ENCODE measurements at regions not wholly inside any gene's neighbourhood (a gene's known extent, or its start where the extent isn't known, plus 50 kb on each side); places are given as distances from the start of the nearest gene placed in this dataset.

- DNase-seq = peak; percentile 22
Measured at GRCh38 chrX:102067966-102068723, 57.3 kb upstream of the TCEAL2 start.

GRCh38 chrX:102063445-102064074 is 61.9 kb upstream of the TCEAL2 start:
- TF ChIP-seq CTCF (IDR thresholded peaks at IDR 0.05) = no peak
- Mint-ChIP-seq H3K36me3 (ENCODE audit: low read depth) (no peaks in the 10 kb centered on the region), H3K27me3 (ENCODE audit: low read depth, poor library complexity) (peaks cover 4% of the 10 kb centered on the region), H3K4me1 (no peaks in the 10 kb centered on the region), H3K4me3 (no peak overlapping the region), H3K9me3 (peaks cover 82% of the 10 kb centered on the region), H3K27ac (no peak overlapping the region)
- no peak for DNase-seq

More at GRCh38 chrX:102067966-102068723, 57.3 kb upstream of the TCEAL2 start:
- Mint-ChIP-seq H3K27me3 (ENCODE audit: low read depth, poor library complexity) (peaks cover 4% of the 10 kb centered on the region), H3K4me1 (no peaks in the 10 kb centered on the region), H3K4me3 (no peak overlapping the region), H3K9me3 (peaks cover 68% of the 10 kb centered on the region), H3K36me3 (ENCODE audit: low read depth) (no peaks in the 10 kb centered on the region), H3K27ac (no peak overlapping the region)
- TF ChIP-seq CTCF (IDR thresholded peaks at IDR 0.05) = peak; percentile 42

- Mint-ChIP-seq H3K4me3 (no peak overlapping the region), H3K36me3 (ENCODE audit: low read depth) (no peaks in the 10 kb centered on the region), H3K9me3 (peaks cover 53% of the 10 kb centered on the region), H3K27ac (no peak overlapping the region), H3K4me1 (no peaks in the 10 kb centered on the region), H3K27me3 (ENCODE audit: low read depth, poor library complexity) (peaks cover 11% of the 10 kb centered on the region)
- no peak for TF ChIP-seq CTCF (IDR thresholded peaks at IDR 0.05)
- DNase-seq = no peak
Measured at GRCh38 chrX:102044496-102044895, 81.0 kb upstream of the TCEAL2 start.

- no peak for DNase-seq
- H3K9me3 Mint-ChIP-seq = peaks cover 64% of the 10 kb centered on the region
- no peak overlapping the region for H3K27ac Mint-ChIP-seq
- no peak for TF ChIP-seq CTCF (IDR thresholded peaks at IDR 0.05)
- H3K36me3 Mint-ChIP-seq (ENCODE audit: low read depth) = no peaks in the 10 kb centered on the region
- no peaks in the 10 kb centered on the region for H3K4me1 Mint-ChIP-seq
- no peak overlapping the region for H3K4me3 Mint-ChIP-seq
- peaks cover 12% of the 10 kb centered on the region for H3K27me3 Mint-ChIP-seq (ENCODE audit: low read depth, poor library complexity)
Measured at GRCh38 chrX:102043380-102043779, 82.1 kb upstream of the TCEAL2 start.

GRCh38 chrX:102042372-102043325 is 82.8 kb upstream of the TCEAL2 start:
- no peaks in the 10 kb centered on the region for H3K36me3 Mint-ChIP-seq (ENCODE audit: low read depth)
- peaks cover 12% of the 10 kb centered on the region for H3K27me3 Mint-ChIP-seq (ENCODE audit: low read depth, poor library complexity)
- no peak for DNase-seq
- peaks cover 68% of the 10 kb centered on the region for H3K9me3 Mint-ChIP-seq
- no peaks in the 10 kb centered on the region for H3K4me1 Mint-ChIP-seq
- H3K27ac Mint-ChIP-seq = no peak overlapping the region
- no peak overlapping the region for H3K4me3 Mint-ChIP-seq
- TF ChIP-seq CTCF (IDR thresholded peaks at IDR 0.05) = no peak
